WERI-Rb-1 (cell line): ENCODE measurements at regions not wholly inside any gene's neighbourhood (a gene's known extent, or its start where the extent isn't known, plus 50 kb on each side); places are given as distances from the start of the nearest gene placed in this dataset.

Experiments used
- DNase-seq: peaks from one replicate; pipeline ENCODE4 v3.0.0-alpha.2; 2020
- H3K27ac ChIP-seq: fragments of 250-450 bp; sonication (Bioruptor Pico); 2 replicates; pipeline ENCODE4 v1.5.1; 2020; ENCODE audit warnings: mild to moderate bottlenecking, moderate library complexity
- H3K27me3 ChIP-seq: fragments of 250-450 bp; sonication (Bioruptor Pico); 2 replicates; pipeline ENCODE4 v1.5.1; 2021; ENCODE audit warnings: mild to moderate bottlenecking, low read depth, moderate library complexity; ENCODE audit not compliant: insufficient read depth, severe bottlenecking
- H3K36me3 ChIP-seq: fragments of 250-450 bp; sonication (Bioruptor Pico); 2 replicates; pipeline ENCODE4 v1.5.1; 2020; ENCODE audit warnings: mild to moderate bottlenecking, moderate library complexity
- H3K4me3 ChIP-seq: 2 replicates; pipeline ENCODE4 v1.5.1; 2011; ENCODE audit warnings: low read depth, mild to moderate bottlenecking, control low read depth, low read length
- H3K9me3 ChIP-seq: fragments of 250-450 bp; sonication (Bioruptor Pico); 2 replicates; pipeline ENCODE4 v1.5.1; 2021; ENCODE audit warnings: mild to moderate bottlenecking, moderate library complexity; ENCODE audit not compliant: severe bottlenecking
- CTCF ChIP-seq: IDR thresholded peaks from 2 replicates; pipeline ENCODE4 v1.5.1; 2011; ENCODE audit warnings: low read depth, mild to moderate bottlenecking, control low read depth, inconsistent platforms, low read length

GRCh38 chr2:116687371-116687770 is 1127.1 kb upstream of the DDX18 start:
- Histone ChIP-seq H3K4me3 (no peak overlapping the region), H3K36me3 (no peaks in the 10 kb centered on the region), H3K9me3 (no peaks in the 10 kb centered on the region), H3K27me3 (no peaks in the 10 kb centered on the region), H3K27ac (no peak overlapping the region)
- no peak for TF ChIP-seq CTCF
- no peak for DNase-seq

- no peak overlapping the region for H3K4me3 ChIP-seq
- H3K36me3 ChIP-seq = no peaks in the 10 kb centered on the region
- no peak overlapping the region for H3K27ac ChIP-seq
- no peak for TF ChIP-seq CTCF
- DNase-seq = no peak
- H3K27me3 ChIP-seq = no peaks in the 10 kb centered on the region
- H3K9me3 ChIP-seq = no peaks in the 10 kb centered on the region
These were observed 1121.5 kb upstream of the DDX18 start for GRCh38 chr2:116692988-116693387.

- Histone ChIP-seq H3K27me3 (peaks cover 12% of the 10 kb centered on the region), H3K9me3 (no peaks in the 10 kb centered on the region), H3K27ac (no peak overlapping the region), H3K4me3 (no peak overlapping the region), H3K36me3 (no peaks in the 10 kb centered on the region)
- DNase-seq = no peak
- no peak for TF ChIP-seq CTCF
These were observed 1118.3 kb upstream of the DDX18 start for GRCh38 chr2:116696223-116696622.

- Histone ChIP-seq H3K9me3 (no peaks in the 10 kb centered on the region), H3K27ac (no peak overlapping the region), H3K36me3 (no peaks in the 10 kb centered on the region), H3K4me3 (no peak overlapping the region), H3K27me3 (peaks cover 17% of the 10 kb centered on the region)
- no peak for DNase-seq
- TF ChIP-seq CTCF = no peak
These were observed 1117.6 kb upstream of the DDX18 start for GRCh38 chr2:116696903-116697302.

GRCh38 chr2:116706396-116706795 is 1108.1 kb upstream of the DDX18 start:
- Histone ChIP-seq H3K27ac (no peak overlapping the region), H3K4me3 (no peak overlapping the region), H3K9me3 (no peaks in the 10 kb centered on the region), H3K36me3 (no peaks in the 10 kb centered on the region), H3K27me3 (peaks cover 47% of the 10 kb centered on the region)
- no peak for DNase-seq
- no peak for TF ChIP-seq CTCF

- Histone ChIP-seq H3K4me3 (no peak overlapping the region), H3K27ac (no peak overlapping the region), H3K36me3 (no peaks in the 10 kb centered on the region), H3K27me3 (peaks cover 36% of the 10 kb centered on the region), H3K9me3 (no peaks in the 10 kb centered on the region)
- DNase-seq = no peak
- no peak for TF ChIP-seq CTCF
These were observed 1098.5 kb upstream of the DDX18 start for GRCh38 chr2:116716038-116716437.
